ENCODE measurements at regions not wholly inside any gene's neighbourhood (a gene's known extent, or its start where the extent isn't known, plus 50 kb on each side); places are given as distances from the start of the nearest gene placed in this dataset.

DNA sequence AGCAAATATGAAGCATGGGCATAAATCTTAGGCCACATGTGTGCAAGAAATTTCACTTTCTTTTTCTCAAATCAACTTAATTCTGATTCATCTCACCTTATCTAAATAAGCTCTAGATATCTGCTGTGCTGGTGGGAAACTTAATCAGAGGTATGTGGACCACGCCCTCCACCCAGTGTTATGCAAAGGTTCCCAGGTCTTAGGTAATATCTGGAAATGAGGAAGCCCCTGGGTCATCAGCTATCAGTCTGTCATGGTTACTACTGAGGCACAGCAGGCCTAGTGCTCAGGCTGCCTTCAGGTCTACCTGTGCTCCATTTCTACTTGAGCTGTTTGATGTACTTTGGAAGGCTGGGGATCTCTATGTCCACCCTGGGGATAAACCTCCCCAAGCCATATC is 134.4 kb upstream of the KCNH8 start:
- no peak for TF ChIP-seq EZH2 (IDR thresholded peaks at IDR 0.05; ENCODE audit: insufficient read depth, poor library complexity, severe bottlenecking)
- TF ChIP-seq EZH2phosphoT487 (IDR thresholded peaks at IDR 0.05; ENCODE audit: insufficient read depth, low read depth): no peak

Data from GM23248 (cell line).